Stomach (tissue), 8 donors: ENCODE measurements at regions not wholly inside any gene's neighbourhood (a gene's known extent, or its start where the extent isn't known, plus 50 kb on each side); places are given as distances from the start of the nearest gene placed in this dataset.

Experiments
- DNase-seq, 2 donors: peaks; one replicate each; pipeline versions ENCODE4 v3.0.0 to v3.0.0-alpha.2; 2013 to 2019
- H3K27ac ChIP-seq, 5 donors: fragments of 200-600 bp in 4 of 5; sonication (generic) in 4 of 5; one replicate each; pipeline ENCODE4 v1.5.1; 2013 to 2019; ENCODE audit warnings: mild to moderate bottlenecking in 1 of 5, moderate library complexity in 1 of 5
- H3K27me3 ChIP-seq, 3 donors: fragments of 200-600 bp; sonication (generic); one replicate each; pipeline ENCODE4 v1.5.1; 2017 to 2019; ENCODE audit warnings: mixed run types in 1 of 3
- H3K36me3 ChIP-seq, 4 donors: fragments of 200-600 bp; sonication (generic); 1 replicate in 3 of 4; 2 replicates in 1 of 4; pipeline ENCODE4 v1.5.1; 2016 to 2019
- H3K4me1 ChIP-seq, 4 donors: fragments of 200-600 bp; sonication (generic); one replicate each; pipeline ENCODE4 v1.5.1; 2016 to 2019
- H3K4me3 ChIP-seq, 4 donors: fragments of 200-600 bp; sonication (generic) in 3 of 4; one replicate each; pipeline ENCODE4 v1.5.1; 2016 to 2019; ENCODE audit warnings: mild to moderate bottlenecking in 1 of 4
- H3K9me3 ChIP-seq, 4 donors: fragments of 200-600 bp; sonication (generic); one replicate each; pipeline ENCODE4 v1.5.1; 2016 to 2019
- EP300 ChIP-seq: sonication (generic); formaldehyde crosslinking; IDR thresholded peaks from one replicate; pipeline ENCODE4 v1.6.1; 2017; ENCODE audit warnings: antibody characterized with exemption
- POLR2A ChIP-seq, 4 donors: fragments of 450-650 bp; IDR thresholded peaks; one replicate each; pipeline ENCODE4 v1.6.1; 2016; ENCODE audit warnings: antibody characterized with exemption in 4 of 4, control low read depth in 2 of 4, mild to moderate bottlenecking in 1 of 4, moderate library complexity in 1 of 4
- POLR2AphosphoS5 ChIP-seq, 3 donors: sonication (generic); formaldehyde crosslinking; IDR thresholded peaks; one replicate each; pipeline ENCODE4 v1.6.1; 2016; ENCODE audit warnings: antibody characterized with exemption in 3 of 3
- WGBS, 5 donors: extraction: QIAGEN DNeasy Blood & Tissue Kit in 3 of 5; methylation state at CpG; one replicate each; pipeline versions ENCODE4 v1.1.5 to v1.1.7; 2013 to 2018; 5-methylcytosine and 5-hydroxymethylcytosine counted together
- intact Hi-C: fragments of 100-400 bp; cut with DNase I; formaldehyde crosslinking; loops from one replicate; pipeline ENCODE4 v1.15.1; 2023; ENCODE audit warnings: low total_unique reads
- TF ChIP-seq, protein P1 (sequence below), 7 experiments: fragments of 450-650 bp in 4 of 7; fragments of 200-600 bp in 3 of 7; sonication (generic) in 3 of 7; IDR thresholded peaks; one replicate each; pipeline ENCODE4 v1.5.1; 2016 to 2019; ENCODE audit warnings: antibody characterized with exemption in 7 of 7, control low read depth in 2 of 7, mild to moderate bottlenecking in 1 of 7
- donor health status: healthy with polysubstance abuse.
- donor health status: Bipolar disorder and iron deficiency.
- donor health status: healthy.

DNA sequence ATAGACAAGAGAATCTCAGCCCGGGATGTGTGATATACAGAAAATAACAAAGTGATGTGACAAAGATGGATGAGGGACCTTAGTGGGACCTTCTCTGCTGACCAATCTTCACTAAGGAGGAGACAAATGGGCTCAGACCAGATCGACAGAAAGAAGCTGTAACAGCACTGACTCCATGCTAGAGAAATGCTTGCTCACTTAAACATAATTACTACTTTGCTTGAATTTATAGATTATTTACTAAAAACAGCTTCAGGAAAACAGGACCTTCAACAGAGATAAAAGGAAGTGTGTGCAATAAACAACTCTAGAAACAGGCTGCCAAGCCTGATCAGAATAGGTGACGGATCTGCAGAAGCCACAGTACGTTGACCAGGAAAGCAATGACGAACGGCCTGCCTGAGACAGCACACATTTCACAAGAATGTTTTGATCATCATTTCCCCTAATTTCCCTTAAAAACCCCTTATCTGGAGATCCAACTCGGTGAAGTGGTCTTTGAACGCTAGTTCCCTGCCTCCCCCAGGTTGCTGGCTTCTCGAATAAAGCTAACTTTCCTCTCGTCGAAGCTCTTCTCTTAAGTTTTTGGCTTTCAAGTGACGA lies 98.4 kb upstream of the STEAP1B start:
- WGBS, 5 donors: 74 to 80% (median 76%) methylated on average over 12 of the region's 12 CpGs
- TF ChIP-seq, protein P1, sequence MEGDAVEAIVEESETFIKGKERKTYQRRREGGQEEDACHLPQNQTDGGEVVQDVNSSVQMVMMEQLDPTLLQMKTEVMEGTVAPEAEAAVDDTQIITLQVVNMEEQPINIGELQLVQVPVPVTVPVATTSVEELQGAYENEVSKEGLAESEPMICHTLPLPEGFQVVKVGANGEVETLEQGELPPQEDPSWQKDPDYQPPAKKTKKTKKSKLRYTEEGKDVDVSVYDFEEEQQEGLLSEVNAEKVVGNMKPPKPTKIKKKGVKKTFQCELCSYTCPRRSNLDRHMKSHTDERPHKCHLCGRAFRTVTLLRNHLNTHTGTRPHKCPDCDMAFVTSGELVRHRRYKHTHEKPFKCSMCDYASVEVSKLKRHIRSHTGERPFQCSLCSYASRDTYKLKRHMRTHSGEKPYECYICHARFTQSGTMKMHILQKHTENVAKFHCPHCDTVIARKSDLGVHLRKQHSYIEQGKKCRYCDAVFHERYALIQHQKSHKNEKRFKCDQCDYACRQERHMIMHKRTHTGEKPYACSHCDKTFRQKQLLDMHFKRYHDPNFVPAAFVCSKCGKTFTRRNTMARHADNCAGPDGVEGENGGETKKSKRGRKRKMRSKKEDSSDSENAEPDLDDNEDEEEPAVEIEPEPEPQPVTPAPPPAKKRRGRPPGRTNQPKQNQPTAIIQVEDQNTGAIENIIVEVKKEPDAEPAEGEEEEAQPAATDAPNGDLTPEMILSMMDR (IDR thresholded peaks at IDR 0.05): no peak
- TF ChIP-seq POLR2A (IDR thresholded peaks at IDR 0.05) (no peak), EP300 (no peak), POLR2AphosphoS5 (IDR thresholded peaks at IDR 0.05) (no peak)

DNA sequence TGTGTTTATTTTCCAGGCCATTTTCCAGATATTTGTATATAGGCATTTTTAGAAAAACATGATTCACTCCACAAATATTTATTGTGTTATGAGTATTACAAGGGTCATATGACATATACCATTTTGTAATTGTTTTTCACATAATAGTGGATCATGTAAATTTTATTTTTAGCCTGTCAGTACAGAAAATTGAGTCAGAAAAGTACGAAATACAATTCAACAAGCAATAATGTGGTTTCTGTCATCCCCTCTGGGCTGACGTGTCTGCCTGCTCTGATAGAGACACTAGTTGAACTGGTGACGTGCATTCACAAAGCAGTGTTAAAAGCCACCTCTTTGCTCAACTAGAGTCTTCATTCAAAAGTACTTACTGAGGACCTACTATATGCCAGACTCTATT lies 97.9 kb upstream of the STEAP1B start:
- TF ChIP-seq EP300 (no peak), POLR2A (IDR thresholded peaks at IDR 0.05) (no peak), POLR2AphosphoS5 (IDR thresholded peaks at IDR 0.05) (no peak)
- TF ChIP-seq, protein P1 (IDR thresholded peaks at IDR 0.05): no peak
- H3K4me1 ChIP-seq: peaks cover 0 to 9% (median 3%) of the 10 kb centered on the region in 4 donors
- H3K27me3 ChIP-seq: no peaks in the 10 kb centered on the region
- no peak overlapping the region for H3K4me3 ChIP-seq
- H3K27ac ChIP-seq: no peak overlapping the region
- H3K36me3 ChIP-seq: no peaks in the 10 kb centered on the region
- DNase-seq: no peak
- 77 to 87% (median 85%) methylated on average over 3 of the region's 3 CpGs for WGBS, 5 donors
- H3K9me3 ChIP-seq: no peaks in the 10 kb centered on the region
- intact Hi-C loops: no loop called here

More for the DNA sequence above, 98.4 kb upstream of the STEAP1B start:
- Histone ChIP-seq H3K36me3 (no peaks in the 10 kb centered on the region), H3K27me3 (no peaks in the 10 kb centered on the region), H3K9me3 (no peaks in the 10 kb centered on the region), H3K27ac (no peak overlapping the region), H3K4me1 (peaks cover 0 to 9% (median 3%) of the 10 kb centered on the region in 4 donors), H3K4me3 (no peak overlapping the region)
- intact Hi-C loops: no loop called here
- DNase-seq: no peak

DNA sequence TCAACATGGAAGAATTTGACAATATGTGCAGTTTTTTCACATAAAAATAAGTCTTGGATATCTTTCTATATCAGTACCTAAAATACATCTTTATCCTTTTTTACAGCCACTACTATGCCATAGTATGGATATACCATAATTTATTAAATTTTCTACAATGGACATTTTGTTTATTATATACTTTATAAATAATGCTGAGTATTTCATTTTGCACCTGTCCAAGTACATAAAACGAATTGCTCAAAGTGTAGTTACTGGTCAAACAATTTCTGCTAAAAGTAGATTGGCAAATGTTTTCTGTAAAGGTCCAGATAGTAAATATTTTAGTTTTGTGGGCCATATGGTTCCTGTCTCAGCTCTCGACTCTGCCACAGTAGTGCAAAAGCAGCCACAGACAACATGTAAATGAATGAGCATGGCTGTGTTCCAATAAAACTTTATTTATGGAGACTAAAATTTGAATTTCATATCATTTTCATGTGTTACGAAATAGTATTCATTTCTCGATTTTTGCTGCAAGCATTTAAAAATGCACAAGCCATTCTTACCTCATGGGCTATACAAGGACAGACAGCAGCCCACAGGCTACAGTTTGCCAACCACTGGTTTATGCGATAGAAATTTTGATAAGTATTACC lies 96.9 kb upstream of the STEAP1B start:
- intact Hi-C loops: no loop called here
- TF ChIP-seq EP300 (no peak), POLR2AphosphoS5 (IDR thresholded peaks at IDR 0.05) (no peak), POLR2A (IDR thresholded peaks at IDR 0.05) (no peak)
- TF ChIP-seq, protein P1 (IDR thresholded peaks at IDR 0.05): no peak
- 73 to 84% (median 78%) methylated on average over 5 of the region's 5 CpGs for WGBS, 5 donors

DNA sequence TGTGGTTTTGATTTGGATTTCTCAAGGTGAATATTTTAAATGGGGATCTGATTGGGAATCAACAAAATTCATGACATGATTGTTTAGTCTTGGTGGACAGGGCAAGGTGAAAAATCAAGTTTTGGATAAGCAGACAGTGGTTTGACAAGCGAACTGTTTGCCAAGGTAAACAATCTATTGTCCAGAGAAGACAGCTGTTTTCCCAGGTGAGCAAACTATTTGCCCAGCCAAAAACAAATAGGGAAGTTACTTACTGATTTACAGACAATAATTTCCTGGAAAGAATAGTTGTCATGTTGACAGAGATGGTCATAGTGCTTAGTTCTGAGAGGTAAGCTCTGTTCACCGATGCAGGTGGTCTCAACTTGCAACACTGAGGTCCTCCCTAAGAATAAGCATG lies 94.0 kb upstream of the STEAP1B start:
- no peak overlapping the region for H3K4me3 ChIP-seq
- intact Hi-C loops: no loop called here
- no peak overlapping the region for H3K27ac ChIP-seq
- TF ChIP-seq EP300 (no peak), POLR2A (IDR thresholded peaks at IDR 0.05) (no peak), POLR2AphosphoS5 (IDR thresholded peaks at IDR 0.05) (no peak)
- TF ChIP-seq, protein P1 (IDR thresholded peaks at IDR 0.05): no peak
- no peaks in the 10 kb centered on the region for H3K36me3 ChIP-seq
- H3K27me3 ChIP-seq: no peaks in the 10 kb centered on the region
- no peak for DNase-seq
- WGBS, 5 donors: 57 to 80% (median 63%) methylated on average over 2 of the region's 2 CpGs
- H3K9me3 ChIP-seq: no peaks in the 10 kb centered on the region
- H3K4me1 ChIP-seq: peaks cover 0 to 14% (median 1%) of the 10 kb centered on the region in 4 donors

More for the DNA sequence above, 96.9 kb upstream of the STEAP1B start:
- Histone ChIP-seq H3K36me3 (no peaks in the 10 kb centered on the region), H3K4me3 (no peak overlapping the region), H3K4me1 (peaks cover 0 to 5% (median 1%) of the 10 kb centered on the region in 4 donors), H3K27me3 (no peaks in the 10 kb centered on the region), H3K27ac (no peak overlapping the region), H3K9me3 (no peaks in the 10 kb centered on the region)
- no peak for DNase-seq
